ENCODE measurements at regions not wholly inside any gene's neighbourhood (a gene's known extent, or its start where the extent isn't known, plus 50 kb on each side); places are given as distances from the start of the nearest gene placed in this dataset.

GRCh38 chr15:69795601-69796000, 302.1 kb downstream of the TLE3 start:
- TF ChIP-seq, protein P1, sequence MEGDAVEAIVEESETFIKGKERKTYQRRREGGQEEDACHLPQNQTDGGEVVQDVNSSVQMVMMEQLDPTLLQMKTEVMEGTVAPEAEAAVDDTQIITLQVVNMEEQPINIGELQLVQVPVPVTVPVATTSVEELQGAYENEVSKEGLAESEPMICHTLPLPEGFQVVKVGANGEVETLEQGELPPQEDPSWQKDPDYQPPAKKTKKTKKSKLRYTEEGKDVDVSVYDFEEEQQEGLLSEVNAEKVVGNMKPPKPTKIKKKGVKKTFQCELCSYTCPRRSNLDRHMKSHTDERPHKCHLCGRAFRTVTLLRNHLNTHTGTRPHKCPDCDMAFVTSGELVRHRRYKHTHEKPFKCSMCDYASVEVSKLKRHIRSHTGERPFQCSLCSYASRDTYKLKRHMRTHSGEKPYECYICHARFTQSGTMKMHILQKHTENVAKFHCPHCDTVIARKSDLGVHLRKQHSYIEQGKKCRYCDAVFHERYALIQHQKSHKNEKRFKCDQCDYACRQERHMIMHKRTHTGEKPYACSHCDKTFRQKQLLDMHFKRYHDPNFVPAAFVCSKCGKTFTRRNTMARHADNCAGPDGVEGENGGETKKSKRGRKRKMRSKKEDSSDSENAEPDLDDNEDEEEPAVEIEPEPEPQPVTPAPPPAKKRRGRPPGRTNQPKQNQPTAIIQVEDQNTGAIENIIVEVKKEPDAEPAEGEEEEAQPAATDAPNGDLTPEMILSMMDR (conservative IDR thresholded peaks at IDR 0.05) = no peak
- no peak for TF ChIP-seq EZH2 (IDR thresholded peaks at IDR 0.05; ENCODE audit: low read depth)

Data from PC-9 (cell line).